Activated CD8-positive, alpha-beta memory T cell treated with anti-CD3 and anti-CD28 coated beads for 36 hours (primary cell): ENCODE measurements at regions not wholly inside any gene's neighbourhood (a gene's known extent, or its start where the extent isn't known, plus 50 kb on each side); places are given as distances from the start of the nearest gene placed in this dataset.
"Not testable (repeated sequence)": the region's sequence is repeated elsewhere in the genome, so short reads cannot be mapped to it uniquely, and the experiment has no call there.

Experiments
- CTCF ChIA-PET: fragments of 350-600 bp; sonication (Branson Sonifier 250); formaldehyde crosslinking; loops from one replicate; lab custom pipeline; 2021; ENCODE audit warnings: antibody characterized with exemption; lab: Charles Lee
- POLR2A ChIA-PET: fragments of 350-600 bp; sonication (Branson Sonifier 250); formaldehyde crosslinking; loops from one replicate; lab custom pipeline; 2021; ENCODE audit warnings: antibody characterized with exemption; lab: Charles Lee

DNA sequence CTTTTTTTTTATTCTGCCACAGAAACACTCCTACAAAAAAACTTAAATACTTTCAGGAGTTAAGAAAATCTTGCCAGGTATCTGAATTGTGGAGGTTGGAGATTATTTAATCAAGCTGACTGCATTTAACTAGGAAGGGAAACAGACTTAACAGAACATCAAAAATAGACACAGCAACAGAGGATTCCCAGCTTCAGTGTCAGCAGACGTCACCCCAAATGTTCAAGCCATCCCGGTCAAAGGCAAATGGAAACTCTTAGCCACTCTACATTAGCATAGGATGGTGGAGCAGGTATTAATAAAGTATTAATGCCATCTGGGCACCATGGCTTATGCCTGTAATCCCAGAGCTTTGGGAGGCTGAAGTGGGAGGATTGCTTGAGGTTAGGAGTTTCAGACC lies 139.7 kb upstream of the SVIL start:
- POLR2A ChIA-PET, result no interaction called here
- CTCF ChIA-PET, result no interaction called here

- CTCF ChIA-PET, result interaction anchor here (0.7 kb wide), 1 partner anchor 726 kb away, joined by 4 read pairs; no protein-coding TSS in a partner anchor
Observed at GRCh38 chr10:29773675-29774091, 138.9 kb upstream of the SVIL start.

GRCh38 chr10:29772403-29772802 lies 137.6 kb upstream of the SVIL start:
- CTCF ChIA-PET, result no interaction called here
- POLR2A ChIA-PET, result no interaction called here

More at GRCh38 chr10:29773675-29774091, 138.9 kb upstream of the SVIL start:
- POLR2A ChIA-PET, result no interaction called here

- ChIA-PET CTCF (no interaction called here), POLR2A (no interaction called here)
Observed at GRCh38 chr10:29771376-29771775, 136.6 kb upstream of the SVIL start.

- POLR2A ChIA-PET, CTCF ChIA-PET: not testable (repeated sequence)
Observed at GRCh38 chr10:29769277-29769676, 134.5 kb upstream of the SVIL start.

DNA sequence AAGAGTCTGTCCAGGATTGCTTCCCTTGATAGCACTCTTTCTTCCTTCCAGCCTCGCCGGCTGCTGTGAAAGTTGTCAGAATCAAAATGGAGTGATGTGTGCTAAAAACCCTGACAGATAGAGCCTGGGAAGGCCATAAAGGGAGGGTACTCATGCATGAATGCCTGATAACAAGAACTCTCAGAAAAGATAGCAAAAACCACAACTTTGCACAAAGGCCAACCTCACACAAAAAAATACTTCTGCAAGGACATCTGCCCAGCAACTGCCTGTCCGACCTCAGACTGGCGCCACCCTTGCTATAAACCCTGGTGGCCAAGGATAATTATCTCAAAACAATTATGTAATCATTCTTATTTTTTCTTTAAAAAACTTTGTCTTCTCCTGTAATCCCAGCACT lies 133.2 kb upstream of the SVIL start:
- ChIA-PET POLR2A (no interaction called here), CTCF (no interaction called here)

DNA sequence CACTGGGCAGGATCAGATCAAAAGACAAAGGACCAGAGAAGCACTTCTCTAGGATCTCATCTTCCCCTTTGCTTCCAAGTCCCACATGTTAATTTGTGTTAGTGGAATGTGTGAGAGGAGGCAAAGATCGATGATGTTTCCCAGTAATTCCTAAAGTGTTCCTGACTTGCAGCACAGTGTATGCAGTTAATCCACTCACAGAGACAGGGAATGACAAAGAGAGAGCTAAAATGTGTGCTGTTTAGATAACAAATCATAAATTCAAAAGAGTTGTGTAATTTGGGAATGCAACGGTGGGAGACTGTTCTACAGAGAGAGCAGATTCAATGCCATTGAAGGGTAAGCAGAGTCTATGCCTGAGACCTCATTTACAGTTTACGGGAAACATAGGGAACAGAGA lies 132.0 kb upstream of the SVIL start:
- ChIA-PET CTCF (no interaction called here), POLR2A (no interaction called here)

GRCh38 chr10:29765330-29765729 lies 130.6 kb upstream of the SVIL start:
- POLR2A ChIA-PET, result no interaction called here
- CTCF ChIA-PET, result no interaction called here

DNA sequence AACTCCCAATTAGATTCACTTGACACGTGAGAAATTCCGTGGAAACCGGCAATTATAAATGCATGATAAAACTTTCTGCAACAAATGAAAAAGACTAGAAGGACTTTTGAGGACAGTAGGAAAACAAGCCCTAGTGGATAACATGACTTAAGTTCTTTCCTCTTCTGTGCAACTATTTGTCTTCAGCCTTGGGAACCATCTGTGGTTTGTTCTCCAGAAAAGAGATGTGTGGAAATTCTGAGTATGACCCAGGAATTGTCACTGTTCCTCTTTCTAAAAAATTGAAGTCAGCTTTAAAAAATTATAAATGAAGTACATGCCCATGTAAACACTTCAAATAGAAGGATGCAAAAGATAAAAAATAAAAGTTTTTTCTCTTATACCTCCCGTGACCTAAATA lies 128.6 kb upstream of the SVIL start:
- ChIA-PET CTCF (no interaction called here), POLR2A (no interaction called here)

DNA sequence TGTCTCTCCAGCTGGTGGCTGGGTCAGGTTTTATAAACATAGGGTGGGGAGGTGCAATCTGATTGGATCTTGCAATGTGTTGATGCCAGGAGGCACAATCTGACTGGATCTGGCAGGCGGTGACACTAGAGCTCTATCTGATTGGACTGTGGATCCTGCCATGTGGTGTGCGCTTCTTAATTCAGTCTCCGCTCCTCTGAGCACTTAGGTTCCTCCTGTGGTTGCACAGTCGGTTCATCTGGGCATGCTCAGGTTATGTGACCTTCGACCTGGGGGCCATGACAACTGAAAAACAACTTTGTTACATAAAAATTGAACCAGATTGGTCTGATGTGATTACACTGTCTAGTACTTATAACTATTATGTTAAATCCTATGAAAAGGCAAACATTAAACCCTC lies 127.1 kb upstream of the SVIL start:
- CTCF ChIA-PET, result interaction anchor here (0.7 kb wide), 1 partner anchor 402 kb away, joined by 6 read pairs; no protein-coding TSS in a partner anchor
- POLR2A ChIA-PET, result no interaction called here

- POLR2A ChIA-PET, result no interaction called here
- CTCF ChIA-PET, result interaction anchor here (1.2 kb wide), 1 partner anchor 25 kb away, joined by 3 read pairs; no protein-coding TSS in a partner anchor
Observed at GRCh38 chr10:29760138-29760900, 125.5 kb upstream of the SVIL start.

DNA sequence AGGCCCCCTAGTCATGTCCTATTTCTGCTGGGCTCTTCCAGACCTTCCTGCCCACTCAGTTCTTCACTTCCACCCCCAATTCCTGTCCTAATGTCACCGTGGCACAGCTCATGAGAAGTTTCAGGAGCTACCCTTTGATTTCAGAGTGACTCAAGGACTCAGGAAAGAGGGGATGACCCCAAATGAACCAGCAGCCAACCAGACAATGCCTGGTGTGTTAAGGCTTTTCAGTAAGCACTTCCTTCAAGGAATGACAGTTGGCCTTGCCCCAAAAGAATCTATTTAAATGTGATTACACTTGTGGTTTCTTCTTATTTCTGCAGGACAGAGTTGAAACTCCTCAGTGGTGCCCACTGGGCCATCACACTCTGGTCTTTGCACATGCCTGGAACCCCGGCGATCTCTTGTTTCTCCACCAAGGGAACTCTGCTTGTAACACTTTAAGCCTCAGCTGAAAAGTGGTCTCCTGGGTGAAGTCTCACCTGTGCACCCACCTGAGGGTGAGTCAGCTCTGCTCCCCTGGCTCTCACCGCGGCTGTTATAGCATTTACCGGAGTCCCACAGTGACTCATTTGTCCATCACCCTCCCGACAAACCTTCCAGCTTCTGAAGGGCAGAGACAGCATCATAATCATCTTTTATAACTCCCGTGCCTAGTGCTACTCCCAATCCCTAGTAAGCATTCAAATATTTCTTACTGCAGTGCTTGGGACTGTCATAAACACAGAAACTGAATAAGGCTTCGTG lies 123.0 kb upstream of the SVIL start:
- CTCF ChIA-PET, result no interaction called here
- POLR2A ChIA-PET, result no interaction called here

- POLR2A ChIA-PET, result no interaction called here
- CTCF ChIA-PET, result no interaction called here
Observed at GRCh38 chr10:29756451-29756850, 121.7 kb upstream of the SVIL start.

- POLR2A ChIA-PET, result no interaction called here
- CTCF ChIA-PET, result no interaction called here
Observed at GRCh38 chr10:29753283-29753682, 118.5 kb upstream of the SVIL start.

DNA sequence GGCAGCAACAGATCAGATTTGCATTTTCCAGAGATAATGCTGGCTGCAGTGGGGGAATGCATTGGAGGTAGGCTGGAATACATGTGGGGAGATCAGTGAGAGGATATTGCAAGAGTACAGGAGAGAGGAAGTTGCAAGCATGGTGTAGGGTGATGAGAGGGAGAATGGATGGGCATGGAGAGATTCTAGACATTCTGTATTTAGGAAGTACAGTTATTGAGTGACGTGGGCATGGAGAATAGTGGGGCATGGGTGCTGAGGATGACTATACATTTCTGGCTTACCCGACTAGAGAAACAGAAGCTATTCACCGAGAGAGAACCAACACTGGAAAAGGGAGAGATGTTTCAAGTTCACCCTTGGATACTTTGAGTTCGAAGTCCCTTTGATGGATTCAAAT lies 116.9 kb upstream of the SVIL start:
- POLR2A ChIA-PET, result no interaction called here
- CTCF ChIA-PET, result interaction anchor here (1.6 kb wide), 1 partner anchor 16 kb away, joined by 5 read pairs; no protein-coding TSS in a partner anchor

DNA sequence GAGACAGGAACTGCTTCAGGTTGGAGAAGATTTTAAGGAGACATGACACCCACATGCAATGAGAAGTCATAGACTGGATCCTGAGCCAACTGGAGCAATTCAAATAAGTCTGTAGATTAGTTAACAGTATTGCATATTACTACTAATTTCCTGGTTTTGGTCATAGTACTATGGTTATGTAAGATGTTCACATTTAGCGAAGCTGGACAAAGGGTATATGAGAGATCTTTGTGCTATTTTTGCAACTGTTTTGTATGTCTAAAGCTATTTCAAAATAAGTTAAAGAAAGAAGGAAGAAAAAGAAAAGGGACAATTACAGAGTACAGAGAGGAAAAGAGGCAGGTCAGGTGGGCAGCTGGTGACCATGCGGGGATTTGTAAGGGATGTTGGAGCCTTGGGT lies 116.5 kb upstream of the SVIL start:
- ChIA-PET POLR2A (no interaction called here), CTCF (no interaction called here)

DNA sequence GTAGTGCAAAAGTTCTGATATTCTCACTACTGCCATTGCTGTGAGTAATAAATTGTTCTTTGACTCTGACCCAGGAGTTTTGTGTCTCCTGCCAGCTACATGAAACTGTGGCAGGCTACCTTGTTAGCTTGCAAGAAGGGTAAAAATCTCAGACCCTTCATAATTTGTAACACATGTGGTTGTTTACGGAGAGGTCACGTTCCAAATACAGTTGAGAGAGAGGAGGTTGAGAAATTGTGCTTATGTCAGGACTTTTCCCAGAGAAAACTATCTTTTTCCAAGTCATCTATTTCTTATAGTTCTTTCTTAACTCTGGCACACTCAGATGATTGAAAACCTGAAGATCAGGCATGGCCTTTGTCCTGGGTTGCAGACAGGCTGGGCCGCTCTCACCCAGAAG lies 114.4 kb upstream of the SVIL start:
- ChIA-PET CTCF (no interaction called here), POLR2A (no interaction called here)

- ChIA-PET CTCF (no interaction called here), POLR2A (no interaction called here)
Observed at GRCh38 chr10:29748109-29748650, 113.4 kb upstream of the SVIL start.

DNA sequence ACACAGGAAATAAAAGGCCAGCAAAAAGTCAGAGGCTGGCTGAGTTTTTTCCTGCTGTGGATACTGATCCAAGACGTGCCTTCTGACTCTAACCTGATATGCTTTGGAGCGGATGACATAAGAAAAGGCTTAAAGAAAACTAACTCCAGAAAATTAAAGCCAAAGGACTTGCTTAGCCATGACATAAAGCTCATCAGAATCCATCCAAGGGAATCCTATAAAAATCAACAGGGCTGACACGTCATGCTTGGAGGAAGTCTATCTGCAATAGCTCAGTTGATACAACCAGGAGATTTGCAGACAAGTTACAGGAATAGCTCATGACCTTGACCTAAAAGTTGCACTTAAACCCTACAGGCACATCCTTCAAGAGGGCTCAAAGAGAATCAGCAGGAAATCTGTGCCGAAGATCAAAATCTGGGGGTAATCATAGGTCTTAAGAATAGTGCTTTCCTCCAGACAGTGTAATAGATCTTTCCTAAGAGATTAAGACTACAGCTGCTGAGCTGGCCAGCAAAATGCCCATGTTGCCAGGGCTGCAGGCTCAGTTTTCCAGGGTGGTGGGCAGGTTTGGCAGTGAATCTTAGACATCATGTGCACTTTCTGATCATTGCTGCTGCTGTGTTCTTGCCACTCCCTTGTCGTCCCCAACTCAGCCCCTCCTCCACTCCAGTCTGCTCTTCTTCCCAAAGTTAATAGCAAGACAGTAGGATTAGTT lies 111.5 kb upstream of the SVIL start:
- CTCF ChIA-PET, result interaction anchor here (0.7 to 1.2 kb wide), 2 partner anchors 10 to 1368 kb away, joined by 3 read pairs; no protein-coding TSS in a partner anchor
- POLR2A ChIA-PET, result no interaction called here
